GM12878 (cell line): ENCODE measurements at regions not wholly inside any gene's neighbourhood (a gene's known extent, or its start where the extent isn't known, plus 50 kb on each side); places are given as distances from the start of the nearest gene placed in this dataset.

Experiments
- ATAC-seq: fragments of 200-7000 bp; cut with Tn5 transposase; 3 replicates; pipeline ENCODE4 v1.9.1; 2020; ENCODE audit warnings: mild to moderate bottlenecking, moderate library complexity
- BruUV-seq: library from RNA; stranded (reverse); fragments of 400-500 nt; replicated peaks from 2 replicates; lab custom pipeline; 2021; lab: Mats Ljungman, UMichigan
- CTCF ChIA-PET: fragments of 300-600 bp; sonication (Branson Sonifier 250); formaldehyde crosslinking; extraction: SDS; loops from one replicate; lab custom pipeline; 2021; ENCODE audit warnings: inconsistent platforms; lab: Yijun Ruan, JAX
- POLR2A ChIA-PET: fragments of 350-600 bp; formaldehyde crosslinking; extraction: SDS; loops from one replicate; lab custom pipeline; 2021; ENCODE audit warnings: inconsistent platforms; lab: Charles Lee
- RAD21 ChIA-PET: fragments of 300-600 bp; sonication (Branson Sonifier 250); formaldehyde crosslinking; loops from one replicate; lab custom pipeline; 2023; ENCODE audit warnings: antibody characterized with exemption; ENCODE audit not compliant: unreplicated experiment; lab: Charles Lee
- SMC1A ChIA-PET: fragments of 300-600 bp; sonication (Branson Sonifier 250); formaldehyde crosslinking; loops from one replicate; lab custom pipeline; 2023; ENCODE audit not compliant: unreplicated experiment, uncharacterized antibody; lab: Charles Lee
- DNase-seq: peaks from one replicate; pipeline ENCODE4 v3.0.0-alpha.2; 2011; ENCODE audit warnings: low read depth, low spot score
- FAIRE-seq: peaks from 3 replicates; lab custom pipeline; 2011; peaks lifted over from hg19 to GRCh38; lab: Jason Lieb, UNC
- H2AFZ ChIP-seq: 2 replicates; pipeline ENCODE4 v1.6.0; 2011; ENCODE audit warnings: low read depth, low read length, control low read depth; ENCODE audit not compliant: control insufficient read depth
- H3K27ac ChIP-seq: 2 replicates; pipeline ENCODE4 v1.5.1; 2011; ENCODE audit warnings: control low read depth; ENCODE audit not compliant: control insufficient read depth, insufficient read depth
- H3K27me3 ChIP-seq, 2 experiments: replicated peaks in 1 of 2; 2 replicates each; pipeline versions ENCODE4 v1.6.0 to v1.6.1; 2011; ENCODE audit warnings: low read length in 1 of 2; ENCODE audit not compliant: control insufficient read depth in 2 of 2, insufficient read depth in 2 of 2
- H3K36me3 ChIP-seq, 2 experiments: 2 replicates each; pipeline ENCODE4 v1.5.1; 2011; ENCODE audit warnings: low read length in 1 of 2; ENCODE audit not compliant: control insufficient read depth in 2 of 2, insufficient read depth in 2 of 2
- H3K4me1 ChIP-seq: 2 replicates; pipeline ENCODE4 v1.6.1; 2011; ENCODE audit warnings: mild to moderate bottlenecking, low read length, moderate library complexity, mixed read lengths; ENCODE audit not compliant: control insufficient read depth, insufficient read depth
- H3K4me2 ChIP-seq: 2 replicates; pipeline ENCODE4 v1.6.0; 2011; ENCODE audit warnings: control low read depth; ENCODE audit not compliant: control insufficient read depth, insufficient read depth
- H3K4me3 ChIP-seq: fragments of 200-600 bp; sonication (generic); 2 replicates; pipeline ENCODE4 v1.5.1; 2016
- H3K79me2 ChIP-seq: 2 replicates; pipeline ENCODE4 v1.6.0; 2011; ENCODE audit warnings: low read length; ENCODE audit not compliant: control insufficient read depth, insufficient read depth
- H3K9ac ChIP-seq: 2 replicates; pipeline ENCODE4 v1.8.0; 2011; ENCODE audit warnings: low read length, control low read depth, mixed read lengths; ENCODE audit not compliant: control insufficient read depth, insufficient read depth
- H3K9me3 ChIP-seq: replicated peaks from 3 replicates; pipeline ENCODE4 v1.5.1; 2011; ENCODE audit warnings: mild to moderate bottlenecking, low read length; ENCODE audit not compliant: control insufficient read depth, insufficient read depth
- H4K20me1 ChIP-seq: 2 replicates; pipeline ENCODE4 v1.6.0; 2011; ENCODE audit not compliant: control insufficient read depth, insufficient read depth
- ATF3 ChIP-seq: IDR thresholded peaks from 2 replicates; pipeline ENCODE4 v1.6.1; 2011; ENCODE audit warnings: low read depth, mild to moderate bottlenecking, low read length, moderate library complexity, borderline replicate concordance; ENCODE audit errors: extremely low read depth
- BACH1 ChIP-seq: fragments of 450-650 bp; IDR thresholded peaks from 2 replicates; pipeline ENCODE4 v1.6.1; 2017; ENCODE audit warnings: mild to moderate bottlenecking, borderline replicate concordance
- CBX5 ChIP-seq: sonication (generic); IDR thresholded peaks from 2 replicates; pipeline ENCODE4 v1.6.1; 2016; ENCODE audit warnings: low read depth, moderate library complexity, mild to moderate bottlenecking, inconsistent platforms
- CTCF ChIP-seq, 3 experiments: IDR thresholded peaks in 2 of 3; conservative IDR thresholded peaks in 1 of 3; 2 replicates each; pipeline ENCODE4 v1.5.1; 2011; ENCODE audit warnings: low read depth in 3 of 3, low read length in 3 of 3, mild to moderate bottlenecking in 3 of 3, control low read depth in 2 of 3, moderate library complexity in 2 of 3, inconsistent platforms in 1 of 3, mixed read lengths in 1 of 3; ENCODE audit not compliant: control insufficient read depth in 2 of 3, insufficient read depth in 1 of 3; ENCODE audit errors: extremely low read depth in 1 of 3
- ESRRA ChIP-seq: IDR thresholded peaks from 2 replicates; pipeline ENCODE4 v1.6.1; 2012; ENCODE audit warnings: mild to moderate bottlenecking, low read length, improper control_type of control experiment
- GATAD2B ChIP-seq: fragments of 450-650 bp; conservative IDR thresholded peaks from 2 replicates; pipeline ENCODE4 v1.6.1; 2017; ENCODE audit warnings: low read depth, mild to moderate bottlenecking, moderate library complexity
- HCFC1 ChIP-seq: fragments of 150-350 bp; IDR thresholded peaks from 2 replicates; pipeline ENCODE4 v1.6.1; 2014; ENCODE audit warnings: low read length
- JUNB ChIP-seq: IDR thresholded peaks from 2 replicates; pipeline ENCODE4 v1.6.1; 2016; ENCODE audit warnings: antibody characterized with exemption, mild to moderate bottlenecking
- KDM1A ChIP-seq: fragments of 200-600 bp; sonication (generic); IDR thresholded peaks from 2 replicates; pipeline ENCODE4 v1.6.1; 2016; ENCODE audit warnings: borderline replicate concordance
- MEF2B ChIP-seq: fragments of 450-650 bp; IDR thresholded peaks from 2 replicates; pipeline ENCODE4 v1.6.1; 2018; ENCODE audit warnings: mild to moderate bottlenecking, moderate library complexity; ENCODE audit not compliant: partially characterized antibody, poor library complexity, severe bottlenecking
- NFYA ChIP-seq: IDR thresholded peaks from 2 replicates; pipeline ENCODE4 v1.6.1; 2011; ENCODE audit warnings: low read depth, mild to moderate bottlenecking, low read length, improper control_type of control experiment, borderline replicate concordance
- NKRF ChIP-seq: fragments of 450-650 bp; conservative IDR thresholded peaks from 2 replicates; pipeline ENCODE4 v1.6.1; 2017; ENCODE audit warnings: mild to moderate bottlenecking, moderate library complexity
- POU2F2 ChIP-seq: IDR thresholded peaks from 3 replicates; pipeline ENCODE4 v1.6.1; 2011; ENCODE audit warnings: low read depth, mild to moderate bottlenecking, low read length, borderline replicate concordance
- RAD51 ChIP-seq: fragments of 450-650 bp; IDR thresholded peaks from 2 replicates; pipeline ENCODE4 v1.6.1; 2016; ENCODE audit warnings: moderate library complexity, mild to moderate bottlenecking, inconsistent platforms
- TCF3 ChIP-seq: IDR thresholded peaks from 2 replicates; pipeline ENCODE4 v1.6.1; 2012; ENCODE audit warnings: low read depth, mild to moderate bottlenecking, low read length, borderline replicate concordance; ENCODE audit not compliant: insufficient read depth
- YY1 ChIP-seq: IDR thresholded peaks from 2 replicates; pipeline ENCODE4 v1.6.1; 2011; ENCODE audit warnings: low read depth, mild to moderate bottlenecking, low read length
- ZBTB11 ChIP-seq: fragments of 450-650 bp; formaldehyde crosslinking; IDR thresholded peaks from 2 replicates; pipeline ENCODE4 v1.5.0; 2022; ENCODE audit warnings: mild to moderate bottlenecking, missing genetic modification characterization
- ZNF274 ChIP-seq: IDR thresholded peaks from one replicate; pipeline ENCODE4 v1.8.0; 2011; ENCODE audit not compliant: insufficient read length, insufficient read depth
- ZSCAN29 ChIP-seq: fragments of 450-650 bp; IDR thresholded peaks from 2 replicates; pipeline ENCODE4 v1.6.1; 2017; ENCODE audit warnings: mild to moderate bottlenecking, moderate library complexity
- WGBS: methylation state at CpG from one replicate; pipeline ENCODE4 v1.1.6; 2016; ENCODE audit warnings: low lambda C conversion rate; ENCODE audit not compliant: insufficient replicate concordance, insufficient coverage; ENCODE audit errors: missing lambda C conversion rate; 5-methylcytosine and 5-hydroxymethylcytosine counted together
- in situ Hi-C: fragments of 300-500 bp; cut with MboI; formaldehyde crosslinking; loops from 9 replicates; pipeline ENCODE4 v1.14.3; 2018; ENCODE audit warnings: mixed read lengths
- intact Hi-C: fragments of 100-400 bp; cut with micrococcal nuclease; formaldehyde crosslinking; loops from one replicate; pipeline ENCODE4 v1.14.2; 2022; ENCODE audit not compliant: unreplicated experiment

GRCh38 chr3:118348169-118348557 lies 686.5 kb downstream of the IGSF11 start:
- no peaks in the 10 kb centered on the region for H3K79me2 ChIP-seq
- ChIA-PET POLR2A (no interaction called here), SMC1A (interaction anchor here (1.0 kb wide), 1 partner anchor 11 kb away, joined by 3 read pairs; no protein-coding TSS in a partner anchor), CTCF (no interaction called here), RAD21 (no interaction called here)
- no peak overlapping the region for H2AFZ ChIP-seq
- H3K4me3 ChIP-seq: no peak overlapping the region
- no peak for ATAC-seq
- H3K27me3 ChIP-seq: no peaks in the 10 kb centered on the region
- intact Hi-C loops (no loop called here), in situ Hi-C loops (no loop called here)
- H3K36me3 ChIP-seq: no peaks in the 10 kb centered on the region
- H3K4me1 ChIP-seq: no peaks in the 10 kb centered on the region
- no TSS peak for BruUV-seq
- H3K9me3 ChIP-seq: no peaks in the 10 kb centered on the region
- H3K9ac ChIP-seq: no peak overlapping the region
- H3K27ac ChIP-seq: no peak overlapping the region
- H4K20me1 ChIP-seq: no peaks in the 10 kb centered on the region
- 62% methylated on average over 1 of the region's 1 CpG for WGBS
- FAIRE-seq: no peak
- DNase-seq: no peak
- no peak overlapping the region for H3K4me2 ChIP-seq
- TF ChIP-seq HCFC1 (no peak), RAD51 (no peak), YY1 (no peak), KDM1A (no peak), CBX5 (no peak), CTCF (IDR thresholded peaks at IDR 0.05 in 2 of 3, conservative IDR thresholded peaks at IDR 0.05 in 1 of 3; ENCODE audit: control insufficient read depth in 2 of 3, extremely low read depth in 1 of 3, insufficient read depth in 1 of 3, low read depth in 3 of 3, low read length in 3 of 3) (no peak), BACH1 (no peak), ZBTB11 (CRISPR knock-in tag) (no peak), TCF3 (no peak), POU2F2 (no peak), JUNB (no peak), GATAD2B (no peak), NKRF (no peak), ZNF274 (no peak), ATF3 (no peak), ZSCAN29 (no peak), ESRRA (no peak), NFYA (no peak), MEF2B (no peak)
